Glutamatergic neuron (in vitro differentiated cells): ENCODE measurements at regions not wholly inside any gene's neighbourhood (a gene's known extent, or its start where the extent isn't known, plus 50 kb on each side); places are given as distances from the start of the nearest gene placed in this dataset.
"Not testable (repeated sequence)": the region's sequence is repeated elsewhere in the genome, so short reads cannot be mapped to it uniquely, and the experiment has no call there.

ENCODE experiments used
- DNase-seq: peaks from one replicate; pipeline ENCODE4 v3.0.0; 2022
- H3K27ac Mint-ChIP-seq: one replicate; pipeline ENCODE4 v1.8.0; 2020; ENCODE audit warnings: mild to moderate bottlenecking, mixed read lengths, inconsistent platforms; ENCODE audit not compliant: unreplicated experiment
- H3K27me3 Mint-ChIP-seq: one replicate; pipeline ENCODE4 v1.8.0; 2020; ENCODE audit warnings: mild to moderate bottlenecking, moderate library complexity, mixed read lengths, inconsistent platforms; ENCODE audit not compliant: unreplicated experiment
- H3K36me3 Mint-ChIP-seq: one replicate; pipeline ENCODE4 v1.8.0; 2020; ENCODE audit warnings: mild to moderate bottlenecking, mixed read lengths, inconsistent platforms; ENCODE audit not compliant: unreplicated experiment
- H3K4me1 Mint-ChIP-seq: one replicate; pipeline ENCODE4 v1.8.0; 2020; ENCODE audit warnings: mild to moderate bottlenecking, low read depth, mixed read lengths, inconsistent platforms; ENCODE audit not compliant: unreplicated experiment
- H3K4me3 Mint-ChIP-seq: one replicate; pipeline ENCODE4 v1.8.0; 2020; ENCODE audit warnings: mild to moderate bottlenecking, mixed read lengths, inconsistent platforms; ENCODE audit not compliant: unreplicated experiment
- H3K9me3 Mint-ChIP-seq: one replicate; pipeline ENCODE4 v1.8.0; 2020; ENCODE audit warnings: mild to moderate bottlenecking, moderate library complexity, mixed read lengths, inconsistent platforms; ENCODE audit not compliant: unreplicated experiment
- TF ChIP-seq, protein P1 (sequence below): fragments of 200-600 bp; sonication (generic); IDR thresholded peaks from one replicate; pipeline ENCODE4 v1.5.0; 2021; ENCODE audit not compliant: partially characterized antibody, unreplicated experiment

DNA sequence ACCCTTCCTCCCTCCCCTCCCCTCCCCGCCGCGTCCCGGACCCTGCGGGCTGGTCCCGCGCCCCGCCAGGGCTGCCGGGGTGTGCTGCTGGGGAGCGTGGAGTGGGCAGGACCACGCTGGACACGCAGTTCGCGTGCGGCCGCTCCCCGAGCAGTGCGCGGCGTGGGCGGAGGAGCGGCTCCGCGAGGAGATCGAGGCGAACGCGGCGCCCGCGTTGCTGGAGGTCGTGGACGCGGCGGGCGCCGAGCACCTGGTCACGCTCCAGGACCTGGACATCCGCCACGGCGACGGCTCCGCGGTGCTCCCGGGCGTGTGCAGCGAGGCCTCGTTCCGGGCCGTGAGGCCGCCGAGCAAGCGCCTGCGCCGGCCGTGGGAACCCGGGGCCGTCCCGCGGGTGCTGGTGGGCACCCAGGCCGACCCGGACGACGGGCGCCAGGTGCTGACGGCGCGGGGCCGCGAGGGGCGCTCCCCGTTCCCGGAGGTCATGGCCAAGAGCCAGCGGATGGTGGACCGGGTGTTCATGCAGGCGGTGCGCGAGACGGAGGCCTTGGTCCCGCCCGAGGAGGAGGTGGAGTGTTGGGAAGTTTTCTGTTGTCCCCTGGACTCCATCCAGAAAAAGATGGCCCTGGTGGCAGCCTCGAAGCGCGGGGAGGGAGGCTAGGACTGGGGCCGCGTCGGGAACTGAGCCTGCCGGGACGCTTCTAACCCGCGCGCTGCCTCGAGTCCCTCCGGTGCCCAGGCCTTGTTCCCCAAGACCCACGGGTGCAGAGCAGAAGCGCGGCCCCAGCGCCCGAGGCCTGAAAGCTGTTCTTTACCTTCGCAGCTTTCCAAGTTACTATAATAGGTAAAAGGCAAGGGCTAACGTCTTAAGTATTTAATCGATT, 54.7 kb upstream of the EIF5 start:
- Mint-ChIP-seq H3K9me3 (peaks cover 13% of the 10 kb centered on the region), H3K4me3 (no peak overlapping the region), H3K27me3 (peaks cover 19% of the 10 kb centered on the region), H3K36me3 (peaks cover 10% of the 10 kb centered on the region), H3K27ac (no peak overlapping the region), H3K4me1 (peaks cover 9% of the 10 kb centered on the region)
- DNase-seq = no peak
- TF ChIP-seq, protein P1, sequence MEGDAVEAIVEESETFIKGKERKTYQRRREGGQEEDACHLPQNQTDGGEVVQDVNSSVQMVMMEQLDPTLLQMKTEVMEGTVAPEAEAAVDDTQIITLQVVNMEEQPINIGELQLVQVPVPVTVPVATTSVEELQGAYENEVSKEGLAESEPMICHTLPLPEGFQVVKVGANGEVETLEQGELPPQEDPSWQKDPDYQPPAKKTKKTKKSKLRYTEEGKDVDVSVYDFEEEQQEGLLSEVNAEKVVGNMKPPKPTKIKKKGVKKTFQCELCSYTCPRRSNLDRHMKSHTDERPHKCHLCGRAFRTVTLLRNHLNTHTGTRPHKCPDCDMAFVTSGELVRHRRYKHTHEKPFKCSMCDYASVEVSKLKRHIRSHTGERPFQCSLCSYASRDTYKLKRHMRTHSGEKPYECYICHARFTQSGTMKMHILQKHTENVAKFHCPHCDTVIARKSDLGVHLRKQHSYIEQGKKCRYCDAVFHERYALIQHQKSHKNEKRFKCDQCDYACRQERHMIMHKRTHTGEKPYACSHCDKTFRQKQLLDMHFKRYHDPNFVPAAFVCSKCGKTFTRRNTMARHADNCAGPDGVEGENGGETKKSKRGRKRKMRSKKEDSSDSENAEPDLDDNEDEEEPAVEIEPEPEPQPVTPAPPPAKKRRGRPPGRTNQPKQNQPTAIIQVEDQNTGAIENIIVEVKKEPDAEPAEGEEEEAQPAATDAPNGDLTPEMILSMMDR = no peak

- TF ChIP-seq, protein P1 = no peak
- Mint-ChIP-seq H3K27ac (no peak overlapping the region), H3K36me3 (peaks cover 9% of the 10 kb centered on the region), H3K4me3 (no peak overlapping the region), H3K27me3 (peaks cover 15% of the 10 kb centered on the region), H3K4me1 (peaks cover 9% of the 10 kb centered on the region), H3K9me3 (peaks cover 13% of the 10 kb centered on the region)
- no peak for DNase-seq
Measured at GRCh38 chr14:103280278-103280928, 53.6 kb upstream of the EIF5 start.

GRCh38 chr14:103281496-103282231, 52.4 kb upstream of the EIF5 start:
- TF ChIP-seq, protein P1 = no peak
- Mint-ChIP-seq H3K9me3 (peaks cover 13% of the 10 kb centered on the region), H3K27ac (peak overlapping the region; percentile 82), H3K27me3 (peaks cover 15% of the 10 kb centered on the region), H3K36me3 (peaks cover 8% of the 10 kb centered on the region), H3K4me3 (peak overlapping the region; percentile 64), H3K4me1 (peaks cover 9% of the 10 kb centered on the region)
- peak; percentile 69 for DNase-seq

- not testable (repeated sequence) for H3K27ac Mint-ChIP-seq, H3K36me3 Mint-ChIP-seq, H3K4me1 Mint-ChIP-seq, DNase-seq, H3K4me3 Mint-ChIP-seq
- H3K27me3 Mint-ChIP-seq = peaks cover 15% of the 10 kb centered on the region
- H3K9me3 Mint-ChIP-seq = peaks cover 13% of the 10 kb centered on the region
Measured at GRCh38 chr14:103282309-103282708, 51.7 kb upstream of the EIF5 start.

DNA sequence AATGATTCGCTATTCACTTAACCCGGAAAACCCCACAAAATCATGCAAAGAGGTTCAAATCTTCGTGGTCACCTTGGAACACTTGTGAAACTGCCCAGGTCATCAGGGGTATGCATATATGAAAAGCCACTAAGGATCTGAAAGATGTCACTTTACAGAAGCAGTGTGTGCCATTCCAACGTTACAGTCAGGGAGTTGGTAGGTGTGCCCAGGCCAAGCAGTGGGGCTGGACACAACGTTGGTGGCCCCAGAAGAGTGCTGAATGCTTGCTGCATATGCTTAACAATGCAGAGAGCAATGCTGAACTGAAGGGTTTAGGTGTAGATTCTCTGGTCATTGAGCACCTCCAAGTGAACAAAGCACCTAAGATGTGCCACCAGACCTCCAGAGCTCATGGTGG, 51.1 kb upstream of the EIF5 start:
- Mint-ChIP-seq H3K27ac (no peak overlapping the region), H3K4me1 (peaks cover 10% of the 10 kb centered on the region), H3K9me3 (peaks cover 13% of the 10 kb centered on the region), H3K27me3 (peaks cover 15% of the 10 kb centered on the region), H3K36me3 (peaks cover 8% of the 10 kb centered on the region), H3K4me3 (no peak overlapping the region)
- TF ChIP-seq, protein P1 = no peak
- no peak for DNase-seq
